ENCODE measurements at regions not wholly inside any gene's neighbourhood (a gene's known extent, or its start where the extent isn't known, plus 50 kb on each side); places are given as distances from the start of the nearest gene placed in this dataset.

DNA sequence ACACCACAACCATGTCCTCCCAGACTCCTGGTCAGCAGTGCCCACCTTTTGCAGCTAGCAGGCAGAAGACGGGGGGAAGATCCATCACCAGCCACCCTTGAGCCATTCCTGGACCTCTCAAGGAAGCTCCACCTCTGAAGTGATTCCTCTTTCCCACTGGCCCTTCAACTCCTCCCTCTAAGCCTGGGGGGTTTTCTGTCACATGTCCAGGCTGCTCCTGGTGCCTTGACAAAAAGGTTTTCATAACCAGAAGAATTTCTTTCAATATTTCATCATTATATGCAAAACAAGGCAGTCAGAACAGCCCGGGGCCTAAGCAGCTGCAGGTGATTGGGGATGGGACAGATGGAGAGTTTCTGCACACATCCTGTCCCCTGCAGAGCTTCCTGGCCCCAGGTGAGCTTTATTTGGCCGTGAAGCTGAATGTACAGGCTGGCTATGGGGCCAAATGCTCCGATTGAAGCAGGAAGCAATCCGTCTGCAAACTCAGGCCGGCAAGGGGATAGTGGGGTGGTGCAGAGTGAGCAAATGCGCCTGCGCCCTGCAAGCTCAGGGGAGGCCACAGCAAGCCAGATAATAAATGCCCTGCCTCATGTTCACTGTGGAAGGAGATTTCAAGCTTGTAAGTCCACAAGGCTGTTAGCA lies 173.5 kb downstream of the C5orf15 start:
- no peak for DNase-seq

DNA sequence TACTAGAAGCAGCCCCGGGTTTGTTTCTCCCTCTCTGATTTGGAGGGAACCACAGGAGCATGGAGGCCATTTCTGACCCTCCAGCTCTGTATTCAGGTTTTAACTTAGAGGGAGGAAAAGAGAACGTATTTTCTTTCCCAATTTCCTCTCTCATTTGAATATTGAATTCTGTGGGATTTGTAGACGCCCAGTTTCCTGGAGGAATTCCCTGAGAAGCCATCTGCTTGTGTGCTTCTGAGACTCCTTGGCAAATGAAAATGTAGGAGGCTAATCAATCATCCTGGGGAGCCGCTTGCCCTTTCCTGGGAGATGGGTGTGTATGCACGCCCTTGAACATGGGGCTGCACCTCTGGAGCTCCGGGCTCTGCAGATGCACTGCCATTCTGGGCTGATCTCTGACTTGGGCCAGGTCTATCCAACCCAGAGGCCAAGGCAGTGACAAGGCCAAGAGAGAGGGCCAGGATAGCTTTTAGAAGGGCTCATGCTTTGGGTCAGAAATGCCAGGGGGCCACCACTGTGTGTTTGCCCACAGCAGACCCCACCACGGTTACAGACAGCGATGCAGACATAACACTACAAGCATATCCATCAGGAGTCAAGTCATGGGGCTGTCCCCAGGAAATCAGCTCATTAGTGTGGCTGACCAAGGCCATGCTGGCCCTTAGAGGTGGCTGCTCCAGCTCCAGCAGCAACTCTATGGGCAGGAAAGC lies 174.5 kb downstream of the C5orf15 start:
- DNase-seq, result no peak

DNA sequence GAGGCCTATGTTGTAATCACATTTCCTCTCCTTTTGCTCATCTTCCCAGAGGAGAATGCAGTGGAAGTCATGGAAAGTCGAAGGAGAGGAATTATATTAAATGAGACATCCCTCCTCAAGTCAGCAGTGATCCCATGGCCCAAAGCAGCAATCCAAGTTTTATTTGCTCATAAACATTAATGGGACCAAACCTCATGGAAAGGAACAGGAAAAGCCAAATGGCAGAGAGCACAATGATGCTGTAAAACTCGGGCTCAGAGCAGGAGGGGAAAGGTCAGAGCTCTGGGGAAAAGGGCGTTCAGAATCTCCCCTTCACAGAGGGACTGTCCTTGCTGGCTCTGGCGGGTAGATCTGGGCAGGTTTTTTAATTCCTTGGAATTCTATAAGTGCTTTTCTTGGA lies 175.8 kb downstream of the C5orf15 start:
- no peak for DNase-seq

DNA sequence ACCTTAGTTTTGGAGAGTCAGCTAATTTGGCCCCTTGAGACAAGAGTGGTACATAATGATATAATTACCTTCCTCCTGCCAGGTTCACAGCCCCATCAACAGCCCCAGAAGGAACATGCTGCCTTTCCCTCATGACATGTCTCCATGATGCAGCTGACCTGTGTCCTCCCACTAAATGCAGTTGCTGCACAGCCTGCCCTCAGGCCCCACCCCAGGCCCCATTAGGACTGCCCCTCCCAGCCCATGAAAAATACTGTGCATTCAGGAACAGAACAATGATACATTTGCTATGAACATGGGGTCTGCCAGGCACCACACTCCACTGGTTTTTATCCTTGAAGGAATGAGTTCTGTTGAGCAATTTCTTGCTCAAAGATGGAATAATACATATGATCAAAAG lies 176.4 kb downstream of the C5orf15 start:
- no peak for DNase-seq

DNA sequence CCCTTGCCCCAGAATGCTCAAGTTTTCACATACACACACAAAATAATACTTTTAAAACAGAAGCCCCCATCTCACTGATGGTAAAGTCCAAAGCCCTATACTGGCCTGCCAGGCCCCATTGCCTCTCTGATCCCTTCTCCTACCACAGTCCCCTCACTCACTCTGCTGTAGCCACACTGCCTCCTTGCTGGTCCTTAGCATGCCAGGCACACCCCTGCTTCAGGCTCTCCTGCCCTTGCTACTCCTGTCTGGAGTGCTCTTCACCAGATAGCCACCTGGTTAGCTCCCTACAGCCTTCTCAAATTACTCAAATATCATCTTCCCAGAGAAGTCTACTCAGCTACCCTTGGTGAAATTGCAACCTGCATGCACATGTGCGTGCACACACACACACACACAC lies 177.5 kb downstream of the C5orf15 start:
- no peak for DNase-seq

DNA sequence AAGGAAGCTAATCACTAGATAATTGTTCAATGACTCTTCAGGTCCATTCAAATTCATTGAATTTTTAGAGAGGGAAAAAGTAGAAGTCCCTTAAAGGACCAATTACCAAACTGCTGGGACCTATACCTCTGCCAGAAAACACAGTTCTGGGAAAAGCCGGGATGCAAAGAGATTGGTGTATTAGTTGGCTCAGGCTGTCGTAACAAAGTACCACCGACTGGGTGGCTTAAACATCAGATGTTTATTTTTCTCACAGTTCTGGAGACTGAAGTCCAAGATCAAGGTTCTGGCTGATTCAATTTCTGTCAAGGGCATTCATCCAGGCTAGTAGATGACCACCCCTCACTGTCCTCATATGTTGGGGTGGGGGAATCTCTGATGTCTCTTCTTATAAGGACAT lies 177.1 kb upstream of the FSTL4 start:
- DNase-seq, result no peak

DNA sequence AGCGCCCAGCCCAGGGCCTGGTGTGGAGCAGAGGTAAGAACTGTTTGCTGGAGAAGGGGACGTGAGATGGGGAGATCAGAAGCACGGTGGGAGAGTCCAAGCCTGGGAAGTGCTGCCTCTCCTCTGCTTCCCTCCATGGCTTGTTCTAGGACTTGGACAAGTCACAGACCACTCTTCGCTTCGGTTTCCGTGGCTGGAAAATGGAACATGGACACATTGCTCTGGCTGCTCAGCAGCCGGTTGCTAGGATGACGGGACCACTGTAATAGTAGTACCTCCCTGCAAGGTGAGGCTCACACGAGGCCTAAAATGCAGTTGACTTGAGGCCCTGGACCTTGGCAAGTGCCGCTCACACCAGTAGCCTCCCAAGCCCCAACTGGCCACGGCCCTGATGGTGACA lies 175.8 kb upstream of the FSTL4 start:
- no peak for DNase-seq

DNA sequence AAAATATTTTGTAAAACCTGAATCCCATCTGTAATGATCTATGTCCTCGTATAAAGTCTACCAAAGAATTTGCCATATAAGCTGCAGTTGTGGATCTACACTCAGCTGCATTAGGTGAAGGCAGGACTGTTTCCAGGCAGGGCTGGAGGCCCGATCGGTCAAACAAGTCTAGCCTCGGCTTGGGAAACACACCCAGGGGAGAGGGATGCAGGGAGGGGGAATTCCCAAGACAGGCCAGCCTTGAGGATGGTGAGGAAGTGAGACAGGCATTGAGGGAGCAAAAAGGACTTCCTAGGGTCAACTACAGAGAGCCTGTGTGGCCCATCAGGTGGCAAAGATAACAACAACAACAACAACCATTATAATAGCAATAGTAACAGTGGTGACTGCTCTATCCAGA lies 174.1 kb upstream of the FSTL4 start:
- no peak for DNase-seq

DNA sequence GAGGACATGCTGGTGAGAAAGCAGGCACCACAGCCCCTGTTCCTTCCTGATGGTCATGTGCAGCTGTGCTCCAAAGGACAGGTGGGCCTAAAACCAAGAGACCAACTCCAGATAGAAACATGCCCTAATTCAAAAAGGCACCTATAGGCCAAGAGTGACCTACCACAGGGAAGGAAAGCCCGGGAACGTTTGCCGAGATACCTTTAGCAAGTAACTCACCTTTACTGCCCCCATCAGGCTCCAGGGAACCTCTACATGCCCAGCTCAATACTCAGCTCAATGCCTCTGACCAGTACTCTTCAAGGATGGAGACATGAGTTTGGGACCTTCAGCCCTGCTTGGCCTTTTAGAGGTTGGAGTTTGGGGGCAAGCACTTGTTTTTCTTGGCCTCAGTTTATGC lies 172.8 kb upstream of the FSTL4 start:
- no peak for DNase-seq

DNA sequence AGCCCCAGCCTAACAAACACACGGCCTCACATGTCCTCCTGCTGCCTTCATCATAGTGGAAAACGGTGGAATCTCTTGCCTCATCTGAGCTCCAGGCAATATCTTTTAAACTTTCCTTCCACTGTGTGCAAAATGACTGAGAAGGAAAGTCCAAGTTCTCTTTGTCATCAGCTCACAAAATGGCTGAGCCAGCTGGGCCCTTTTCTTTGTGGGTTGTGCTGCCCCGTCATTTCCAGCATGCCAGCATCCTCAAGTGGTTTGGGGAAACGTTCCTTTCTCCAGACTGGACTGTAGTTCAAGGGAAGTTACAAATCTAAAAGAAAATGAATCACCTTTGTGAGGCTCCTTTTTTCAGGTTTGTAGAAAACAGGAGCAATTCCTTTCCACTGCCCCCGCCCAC lies 171.1 kb upstream of the FSTL4 start:
- no peak for DNase-seq

DNA sequence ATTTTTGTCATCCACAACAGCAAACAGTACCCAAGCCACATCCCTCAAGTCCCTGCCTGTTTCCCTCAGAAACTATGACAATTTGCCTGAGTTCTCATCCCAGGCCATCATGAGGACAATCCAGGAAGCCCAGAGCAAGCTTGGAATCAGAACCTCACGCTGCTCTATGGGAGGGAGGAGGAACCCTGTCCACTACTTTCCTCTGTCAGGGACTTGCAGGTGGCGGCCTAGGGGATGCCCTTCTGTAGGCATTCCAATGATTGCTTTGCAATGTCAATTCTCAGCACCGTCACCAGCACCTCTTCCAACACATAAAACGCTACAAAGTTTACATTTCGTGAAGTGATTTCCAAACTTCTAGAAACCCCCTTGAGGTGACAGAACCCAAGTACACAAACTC lies 170.4 kb upstream of the FSTL4 start:
- DNase-seq, result no peak

DNA sequence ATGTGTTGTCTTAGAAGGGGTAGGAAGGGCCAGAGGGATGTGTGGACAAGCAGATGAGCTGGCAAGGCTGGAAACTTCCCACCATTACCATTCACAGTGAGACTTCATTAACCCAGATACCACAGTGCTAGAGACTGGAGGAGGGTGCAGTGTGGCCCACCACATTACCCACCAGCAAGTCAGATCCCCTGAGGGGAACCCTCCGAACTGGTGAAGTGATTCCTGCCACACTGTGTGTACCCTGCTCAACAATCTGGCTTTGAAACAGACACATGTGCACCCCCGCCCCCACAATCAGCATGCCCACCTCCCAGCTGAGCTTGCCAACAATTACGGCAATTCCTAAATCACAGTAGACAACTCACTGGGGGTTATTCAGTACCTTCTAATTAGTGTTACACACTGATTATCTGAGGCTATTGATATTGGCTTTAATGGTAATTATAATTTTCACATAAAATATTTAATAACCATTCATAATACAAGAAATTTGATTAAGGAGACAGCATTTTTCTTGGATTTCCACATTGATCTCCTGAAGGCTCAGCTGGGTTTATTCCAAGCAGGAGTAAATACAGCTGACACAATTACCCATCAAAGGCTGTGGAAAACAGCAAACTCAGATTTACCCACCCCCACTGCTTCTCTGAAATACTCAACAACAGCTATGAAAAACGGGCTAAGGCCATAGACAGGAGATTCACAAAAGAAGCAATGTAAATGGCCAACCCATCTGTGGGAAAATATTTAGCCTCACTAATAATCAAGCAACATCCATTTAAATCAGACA lies 169.3 kb upstream of the FSTL4 start:
- no peak for DNase-seq

DNA sequence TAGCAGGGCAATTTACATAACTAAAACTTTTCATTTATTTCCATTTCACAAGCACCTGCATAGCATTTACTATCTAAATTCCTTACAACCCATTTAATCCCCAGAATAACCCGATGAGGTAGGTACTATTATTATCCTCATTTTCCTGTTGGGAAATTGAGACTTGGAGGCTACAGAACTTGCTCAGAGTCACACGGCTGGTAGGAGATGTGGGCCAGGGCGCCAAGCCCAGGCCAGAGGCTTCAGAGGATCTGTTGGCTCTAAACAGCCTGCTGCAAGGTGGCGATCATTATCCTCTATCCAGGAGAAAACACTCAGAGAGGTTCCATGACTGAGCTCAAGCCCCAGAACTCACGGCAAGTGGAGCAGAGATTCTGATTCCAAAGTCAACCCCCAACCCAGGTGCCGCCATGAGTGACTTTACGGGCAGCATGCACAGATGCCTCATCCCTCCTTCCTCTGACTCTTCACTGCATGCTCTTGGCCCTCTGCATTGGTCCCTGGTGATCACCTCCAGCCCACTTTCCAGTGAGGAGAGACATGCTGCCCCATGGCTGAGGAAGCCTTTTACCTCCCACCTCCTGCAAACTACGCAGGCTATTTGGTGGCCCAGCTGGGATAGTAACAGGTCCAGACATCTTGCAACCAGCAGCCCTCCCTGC lies 168.4 kb upstream of the FSTL4 start:
- DNase-seq, result no peak

DNA sequence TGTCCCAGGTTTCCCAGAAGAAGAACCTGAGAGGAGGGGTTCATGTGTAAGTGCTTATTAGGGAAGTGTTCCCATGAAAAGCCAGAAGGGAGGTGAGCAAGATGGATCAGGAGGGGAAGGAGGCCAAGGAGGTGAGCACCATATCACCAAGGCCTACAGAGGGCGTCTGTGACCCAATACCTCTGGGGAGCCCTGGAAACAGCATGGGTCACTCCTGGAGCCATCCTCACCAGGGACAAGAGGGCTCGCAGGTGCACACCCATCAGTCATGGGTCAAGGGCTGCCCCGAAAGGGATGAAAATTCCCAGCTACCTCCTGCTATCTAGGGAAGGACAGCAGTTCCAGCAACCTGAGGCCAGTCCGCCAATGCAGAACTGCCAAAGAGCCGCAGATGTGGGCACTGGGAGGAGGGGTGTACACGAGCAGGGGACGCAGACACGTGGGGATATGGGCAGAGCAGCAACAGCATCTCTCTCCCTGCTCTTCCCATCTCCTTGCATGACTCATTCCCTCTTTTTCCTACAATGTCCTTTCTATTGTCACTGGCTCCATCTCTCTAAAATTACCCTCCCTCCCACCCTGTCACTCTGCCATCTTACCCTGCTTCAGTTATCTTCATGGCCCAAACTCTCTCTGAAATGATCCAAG lies 167.6 kb upstream of the FSTL4 start:
- DNase-seq, result no peak

DNA sequence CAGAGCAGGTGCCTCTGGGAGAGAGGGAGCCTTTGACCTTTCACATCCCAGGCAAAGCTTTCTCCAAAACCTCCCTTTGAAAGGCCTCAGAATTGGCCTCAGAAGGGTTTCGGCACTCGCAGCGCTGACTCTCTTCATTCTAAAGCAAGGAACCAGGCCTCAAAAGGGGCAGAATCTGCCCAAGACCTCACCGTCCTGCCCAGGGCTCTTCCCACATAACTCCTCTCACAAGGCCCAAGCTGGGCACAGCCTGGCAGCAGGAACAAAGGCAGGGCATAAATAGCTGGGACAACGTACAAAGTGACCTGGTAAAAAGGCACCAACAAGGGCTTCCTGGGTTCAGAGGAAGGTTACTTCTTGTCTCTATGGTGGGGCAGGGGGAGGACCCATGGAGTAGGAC lies 166.3 kb upstream of the FSTL4 start:
- DNase-seq, result no peak

DNA sequence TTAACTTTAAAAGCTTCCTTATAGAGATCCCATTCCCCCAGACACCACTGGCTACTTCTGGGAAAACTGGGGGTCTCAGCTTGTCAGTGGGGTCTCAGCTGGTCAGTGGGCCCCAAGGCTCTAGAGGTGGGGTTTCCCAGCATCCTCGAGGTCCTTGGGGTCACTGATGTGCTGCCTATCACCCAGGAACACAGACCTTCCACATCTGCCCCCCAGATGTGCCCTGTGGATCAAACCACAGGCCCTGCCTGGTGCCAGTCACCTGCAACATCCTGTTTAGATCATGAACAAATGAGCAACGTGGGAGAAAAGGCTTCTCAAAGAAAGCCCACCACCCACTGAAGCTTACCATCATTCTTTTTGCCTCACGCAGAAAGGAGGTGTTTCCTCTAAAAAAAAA lies 165.6 kb upstream of the FSTL4 start:
- no peak for DNase-seq

DNA sequence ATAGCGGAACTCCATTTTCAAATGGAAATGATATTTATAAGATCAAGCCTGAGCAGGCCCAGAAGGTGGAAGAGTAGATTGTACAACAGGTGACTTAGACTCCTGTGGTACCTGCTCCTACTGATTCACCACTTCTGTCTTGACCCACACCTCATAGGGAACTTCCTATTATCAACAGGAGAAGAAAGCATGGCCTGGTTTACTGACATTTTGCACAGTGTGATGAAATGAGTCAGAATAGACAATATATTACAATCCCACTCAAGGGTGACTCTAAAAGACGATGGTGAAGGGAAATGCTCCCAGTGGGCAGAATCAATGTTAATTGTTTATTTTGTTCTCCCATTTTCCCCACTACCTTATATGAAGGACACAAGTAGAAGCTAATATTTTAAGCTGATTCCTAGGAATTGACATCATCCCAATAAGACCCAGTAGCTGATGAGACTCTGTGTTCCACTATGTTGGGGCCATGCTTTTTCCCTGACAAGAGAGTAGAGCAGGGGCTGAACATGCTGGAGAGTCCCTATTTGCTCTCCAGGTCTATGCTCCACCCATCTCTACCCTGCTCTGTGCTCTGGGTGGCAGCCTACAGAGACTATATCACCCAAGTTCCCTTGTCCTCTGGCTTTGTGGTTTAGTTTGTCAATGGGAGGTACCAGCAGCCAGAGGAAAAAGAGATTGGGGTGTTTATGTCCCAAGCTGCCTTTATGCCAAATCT lies 163.4 kb upstream of the FSTL4 start:
- DNase-seq, result no peak

DNA sequence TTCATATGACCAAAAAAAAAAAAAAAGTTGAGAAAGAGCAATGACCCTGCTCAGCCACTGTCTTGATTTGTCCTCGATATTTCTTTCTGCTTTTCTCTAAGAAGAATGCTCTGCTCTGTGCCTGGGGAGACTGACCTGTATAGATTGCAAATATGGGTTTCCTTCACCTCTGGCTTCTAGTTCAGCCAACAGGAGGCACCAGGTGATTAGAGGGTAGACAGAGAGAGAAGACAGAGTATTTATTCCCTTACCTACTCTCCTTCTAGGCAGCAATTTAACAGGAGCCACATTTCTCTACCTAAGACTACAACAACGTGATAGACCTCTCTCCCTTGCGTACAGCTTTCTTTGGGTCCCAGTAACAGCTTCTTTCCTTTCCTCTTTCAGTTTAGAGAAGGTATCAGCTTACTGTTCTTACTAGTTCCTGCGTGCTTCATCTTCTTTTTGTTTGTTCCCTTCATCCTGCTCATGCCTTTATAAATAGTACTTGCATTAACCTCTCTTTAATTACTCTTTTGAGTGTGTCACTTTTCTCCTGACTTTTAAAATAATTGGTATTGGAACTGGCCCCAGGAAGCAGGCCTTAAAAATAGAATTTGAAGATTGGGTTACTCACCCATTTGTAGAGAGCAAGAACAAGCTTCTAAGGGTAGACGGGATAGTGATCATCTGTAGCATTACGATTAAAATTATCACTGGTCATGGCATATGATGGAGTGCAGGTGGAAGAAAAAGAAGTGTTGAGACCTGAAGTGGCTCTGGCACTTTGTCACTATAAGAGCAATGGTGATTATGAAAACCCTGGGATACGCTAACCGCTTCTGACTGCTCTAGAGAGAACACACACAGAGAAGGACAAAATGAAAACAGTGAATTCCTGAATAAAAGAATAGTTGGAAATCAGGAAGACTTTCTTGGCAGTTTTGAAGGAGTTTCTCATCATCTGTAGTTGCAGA lies 161.2 kb upstream of the FSTL4 start:
- no peak for DNase-seq

DNA sequence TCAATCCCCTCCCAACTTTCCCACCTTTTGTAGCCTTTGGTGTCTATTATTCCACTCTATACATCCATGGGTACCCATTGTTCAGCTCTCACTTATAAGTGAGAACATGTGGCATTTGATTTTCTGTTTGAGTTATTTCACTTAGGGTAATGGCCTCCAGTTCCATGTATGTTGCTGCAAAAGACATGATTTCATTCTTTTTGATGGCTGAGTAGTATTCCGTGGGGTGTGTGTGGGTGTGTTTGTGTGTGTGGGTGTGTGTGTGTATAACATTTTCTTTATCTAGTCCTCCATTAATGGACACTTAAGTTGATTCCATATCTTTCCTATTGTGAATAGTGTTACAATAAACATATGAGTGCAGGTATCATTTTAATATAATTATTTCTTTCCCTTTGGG lies 157.5 kb upstream of the FSTL4 start:
- DNase-seq, result no peak

DNA sequence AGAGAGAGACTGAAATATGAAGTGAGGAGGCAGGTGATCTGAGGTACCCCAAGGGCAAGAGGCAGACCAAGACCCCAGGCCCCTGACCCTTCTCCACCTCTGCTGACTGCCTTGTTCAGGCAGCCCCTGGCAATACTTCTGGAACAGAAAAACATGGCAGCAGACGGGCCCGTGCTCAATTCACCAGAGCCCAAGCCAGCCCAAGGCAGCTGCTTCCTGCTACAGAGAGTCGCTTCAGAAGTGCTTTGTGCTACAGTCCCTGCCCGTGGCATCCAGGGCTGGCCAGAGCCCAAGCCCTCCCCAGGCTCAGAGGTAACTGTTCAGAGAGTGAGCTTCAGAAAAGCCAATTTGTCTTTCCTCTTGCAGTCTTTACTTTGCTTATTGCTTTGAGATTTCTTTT lies 151.4 kb upstream of the FSTL4 start:
- DNase-seq, result no peak

DNA sequence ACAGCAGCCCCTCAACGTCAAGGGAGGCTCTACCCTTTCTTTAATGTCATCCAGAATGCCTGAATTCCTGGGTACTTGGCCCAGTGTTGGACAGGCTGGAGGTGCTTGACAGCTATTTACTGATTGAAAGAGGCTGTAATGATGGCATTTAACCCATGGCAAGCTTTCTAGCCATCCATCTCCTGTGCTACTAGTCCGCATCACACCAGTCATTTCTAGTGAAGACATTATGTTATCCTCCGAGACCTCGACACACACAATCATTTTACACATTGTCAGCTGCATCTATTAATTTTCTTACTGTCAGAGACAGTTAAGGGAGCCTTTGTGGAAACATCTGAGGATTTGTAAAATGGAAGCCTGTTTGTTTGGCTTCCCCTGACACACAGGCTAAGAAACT lies 149.3 kb upstream of the FSTL4 start:
- no peak for DNase-seq
